ENCODE measurements at regions not wholly inside any gene's neighbourhood (a gene's known extent, or its start where the extent isn't known, plus 50 kb on each side); places are given as distances from the start of the nearest gene placed in this dataset.
"Not testable (repeated sequence)": the region's sequence is repeated elsewhere in the genome, so short reads cannot be mapped to it uniquely, and the experiment has no call there.

GRCh38 chr13:82045316-82045715 is 1704.4 kb upstream of the SPRY2 start:
- not testable (repeated sequence) for TF ChIP-seq CTCF, POLR2AphosphoS5, EP300 (IDR thresholded peaks at IDR 0.05)

Data from gastroesophageal sphincter (tissue), 3 donors.